ENCODE measurements at regions not wholly inside any gene's neighbourhood (a gene's known extent, or its start where the extent isn't known, plus 50 kb on each side); places are given as distances from the start of the nearest gene placed in this dataset.

DNA sequence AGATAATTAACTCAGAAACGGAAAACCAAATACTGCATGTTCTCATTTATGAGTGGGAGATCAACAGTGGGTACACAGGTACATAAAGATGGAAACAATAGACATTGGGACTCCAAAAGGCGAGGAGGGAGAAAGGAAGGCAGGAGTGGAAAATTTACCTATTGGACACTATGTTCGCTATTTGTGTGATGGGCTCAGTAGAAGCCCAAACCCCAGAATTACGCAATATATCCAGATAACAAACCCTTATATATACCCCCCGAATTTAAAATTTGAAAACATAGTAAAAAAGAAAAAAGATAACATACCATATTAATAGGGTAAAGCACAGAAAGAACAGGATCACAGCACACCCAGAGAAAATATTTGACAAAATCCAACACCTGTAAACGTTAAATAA lies 1351.7 kb upstream of the FAM98A start:
- no peak for TF ChIP-seq CTCF (conservative IDR thresholded peaks at IDR 0.05; ENCODE audit: low read length)
- TF ChIP-seq EZH2phosphoT487 (IDR thresholded peaks at IDR 0.05; ENCODE audit: borderline replicate concordance, low read depth, low read length): no peak

Measured in OCI-LY7 (cell line).